ENCODE measurements at regions not wholly inside any gene's neighbourhood (a gene's known extent, or its start where the extent isn't known, plus 50 kb on each side); places are given as distances from the start of the nearest gene placed in this dataset.

- DNase-seq, result no peak
- H3K36me3 ChIP-seq, result no peaks in the 10 kb centered on the region
- H3K9me3 ChIP-seq, result peaks cover 2 to 6% of the 10 kb centered on the region in 2 donors
- H3K27me3 ChIP-seq, result no peaks in the 10 kb centered on the region
- TF ChIP-seq POLR2AphosphoS5 (IDR thresholded peaks at IDR 0.05) (no peak), POLR2A (IDR thresholded peaks at IDR 0.05) (no peak), CTCF (IDR thresholded peaks at IDR 0.05) (no peak), EP300 (IDR thresholded peaks at IDR 0.05; ENCODE audit: low read depth) (no peak)
- H3K4me3 ChIP-seq, result no peak overlapping the region
- in situ Hi-C loops (cut with MboI; ENCODE audit: low pct_ligation_motif_present in 1 of 4, low pct_unique_long_range_greater_than_20kb in 1 of 4, low sequenced_read_pairs in 3 of 4), result no loop called here
- no peaks in the 10 kb centered on the region for H3K4me1 ChIP-seq
- no peak overlapping the region for H3K27ac ChIP-seq
- intact Hi-C loops (cut with DNase I; ENCODE audit: low total_unique reads), result no loop called here
Observed at GRCh38 chr3:28973609-28974008, 307.3 kb upstream of the RBMS3 start.

GRCh38 chr3:28978092-28978491 is 302.8 kb upstream of the RBMS3 start:
- Histone ChIP-seq H3K9me3 (no peaks in the 10 kb centered on the region), H3K4me3 (no peak overlapping the region), H3K4me1 (no peaks in the 10 kb centered on the region), H3K36me3 (no peaks in the 10 kb centered on the region), H3K27me3 (no peaks in the 10 kb centered on the region), H3K27ac (no peak overlapping the region)
- 59 to 72% methylated on average over 3 of the region's 3 CpGs for WGBS, 2 donors (ENCODE audit: low coverage in 1 of 2)
- DNase-seq, result no peak
- intact Hi-C loops (cut with DNase I; ENCODE audit: low total_unique reads), result no loop called here
- in situ Hi-C loops (cut with MboI; ENCODE audit: low pct_ligation_motif_present in 1 of 4, low pct_unique_long_range_greater_than_20kb in 1 of 4, low sequenced_read_pairs in 3 of 4), result no loop called here
- TF ChIP-seq EP300 (IDR thresholded peaks at IDR 0.05; ENCODE audit: low read depth), result no peak

- intact Hi-C loops (cut with DNase I; ENCODE audit: low total_unique reads), result no loop called here
- Histone ChIP-seq H3K27me3 (no peaks in the 10 kb centered on the region), H3K4me1 (no peaks in the 10 kb centered on the region), H3K4me3 (no peak overlapping the region), H3K27ac (no peak overlapping the region), H3K36me3 (no peaks in the 10 kb centered on the region), H3K9me3 (no peaks in the 10 kb centered on the region)
- TF ChIP-seq POLR2AphosphoS5 (IDR thresholded peaks at IDR 0.05) (no peak), CTCF (IDR thresholded peaks at IDR 0.05) (no peak), POLR2A (IDR thresholded peaks at IDR 0.05) (no peak), EP300 (IDR thresholded peaks at IDR 0.05; ENCODE audit: low read depth) (no peak)
- DNase-seq, result no peak
- 74 to 81% methylated on average over 1 of the region's 1 CpG for WGBS, 2 donors (ENCODE audit: low coverage in 1 of 2)
- in situ Hi-C loops (cut with MboI; ENCODE audit: low pct_ligation_motif_present in 1 of 4, low pct_unique_long_range_greater_than_20kb in 1 of 4, low sequenced_read_pairs in 3 of 4), result no loop called here
Observed at GRCh38 chr3:28980131-28980530, 300.7 kb upstream of the RBMS3 start.

- no peaks in the 10 kb centered on the region for H3K36me3 ChIP-seq
Observed at GRCh38 chr3:28980631-28981030, 300.2 kb upstream of the RBMS3 start.

More at GRCh38 chr3:28980631-28981030, 300.2 kb upstream of the RBMS3 start:
- Histone ChIP-seq H3K27ac (no peak overlapping the region), H3K4me3 (no peak overlapping the region), H3K4me1 (no peaks in the 10 kb centered on the region), H3K27me3 (no peaks in the 10 kb centered on the region), H3K9me3 (no peaks in the 10 kb centered on the region)
- no peak for DNase-seq
- intact Hi-C loops (cut with DNase I; ENCODE audit: low total_unique reads) (no loop called here), in situ Hi-C loops (cut with MboI; ENCODE audit: low pct_ligation_motif_present in 1 of 4, low pct_unique_long_range_greater_than_20kb in 1 of 4, low sequenced_read_pairs in 3 of 4) (no loop called here)
- no peak for TF ChIP-seq CTCF (IDR thresholded peaks at IDR 0.05)
- no peak for TF ChIP-seq POLR2A (IDR thresholded peaks at IDR 0.05)
- TF ChIP-seq POLR2AphosphoS5 (IDR thresholded peaks at IDR 0.05), result no peak
- no peak for TF ChIP-seq EP300 (IDR thresholded peaks at IDR 0.05; ENCODE audit: low read depth)

All from transverse colon (tissue), 4 donors.